ENCODE measurements at regions not wholly inside any gene's neighbourhood (a gene's known extent, or its start where the extent isn't known, plus 50 kb on each side); places are given as distances from the start of the nearest gene placed in this dataset.

- Histone ChIP-seq H3K27me3 (ENCODE audit: insufficient read depth, low read length, poor library complexity, severe bottlenecking) (no peaks in the 10 kb centered on the region), H3K4me2 (ENCODE audit: low read depth, low read length, poor library complexity, severe bottlenecking) (no peak overlapping the region), H3K9me3 (ENCODE audit: insufficient read depth, low read depth, low read length) (no peaks in the 10 kb centered on the region), H3K36me3 (ENCODE audit: insufficient read depth, low read length) (no peaks in the 10 kb centered on the region), H3K9ac (ENCODE audit: low read depth, low read length, poor library complexity, severe bottlenecking) (no peak overlapping the region), H4K20me1 (ENCODE audit: insufficient read depth, low read length, poor library complexity, severe bottlenecking) (no peaks in the 10 kb centered on the region), H3K4me1 (ENCODE audit: insufficient read depth, low read length, poor library complexity, severe bottlenecking) (peaks cover 16% of the 10 kb centered on the region), H3F3A (ENCODE audit: low read depth) (peaks cover 7% of the 10 kb centered on the region; the same call in 1 of the 2 replicates), H2AFZ (ENCODE audit: low read length) (no peak overlapping the region), H3K79me2 (ENCODE audit: insufficient read depth, low read length) (no peaks in the 10 kb centered on the region), H3K4me3 (ENCODE audit: low read length, poor library complexity, severe bottlenecking) (no peak overlapping the region), H3K9me2 (replicated peaks; ENCODE audit: low read depth, low read length) (no peaks in the 10 kb centered on the region)
- TF ChIP-seq, protein P1, sequence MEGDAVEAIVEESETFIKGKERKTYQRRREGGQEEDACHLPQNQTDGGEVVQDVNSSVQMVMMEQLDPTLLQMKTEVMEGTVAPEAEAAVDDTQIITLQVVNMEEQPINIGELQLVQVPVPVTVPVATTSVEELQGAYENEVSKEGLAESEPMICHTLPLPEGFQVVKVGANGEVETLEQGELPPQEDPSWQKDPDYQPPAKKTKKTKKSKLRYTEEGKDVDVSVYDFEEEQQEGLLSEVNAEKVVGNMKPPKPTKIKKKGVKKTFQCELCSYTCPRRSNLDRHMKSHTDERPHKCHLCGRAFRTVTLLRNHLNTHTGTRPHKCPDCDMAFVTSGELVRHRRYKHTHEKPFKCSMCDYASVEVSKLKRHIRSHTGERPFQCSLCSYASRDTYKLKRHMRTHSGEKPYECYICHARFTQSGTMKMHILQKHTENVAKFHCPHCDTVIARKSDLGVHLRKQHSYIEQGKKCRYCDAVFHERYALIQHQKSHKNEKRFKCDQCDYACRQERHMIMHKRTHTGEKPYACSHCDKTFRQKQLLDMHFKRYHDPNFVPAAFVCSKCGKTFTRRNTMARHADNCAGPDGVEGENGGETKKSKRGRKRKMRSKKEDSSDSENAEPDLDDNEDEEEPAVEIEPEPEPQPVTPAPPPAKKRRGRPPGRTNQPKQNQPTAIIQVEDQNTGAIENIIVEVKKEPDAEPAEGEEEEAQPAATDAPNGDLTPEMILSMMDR (conservative IDR thresholded peaks at IDR 0.05; ENCODE audit: low read length): no peak
- no peak for TF ChIP-seq EZH2phosphoT487 (IDR thresholded peaks at IDR 0.05; ENCODE audit: borderline replicate concordance)
Measured at GRCh38 chr2:159880729-159881128, 82.7 kb upstream of the CD302 start.

DNA sequence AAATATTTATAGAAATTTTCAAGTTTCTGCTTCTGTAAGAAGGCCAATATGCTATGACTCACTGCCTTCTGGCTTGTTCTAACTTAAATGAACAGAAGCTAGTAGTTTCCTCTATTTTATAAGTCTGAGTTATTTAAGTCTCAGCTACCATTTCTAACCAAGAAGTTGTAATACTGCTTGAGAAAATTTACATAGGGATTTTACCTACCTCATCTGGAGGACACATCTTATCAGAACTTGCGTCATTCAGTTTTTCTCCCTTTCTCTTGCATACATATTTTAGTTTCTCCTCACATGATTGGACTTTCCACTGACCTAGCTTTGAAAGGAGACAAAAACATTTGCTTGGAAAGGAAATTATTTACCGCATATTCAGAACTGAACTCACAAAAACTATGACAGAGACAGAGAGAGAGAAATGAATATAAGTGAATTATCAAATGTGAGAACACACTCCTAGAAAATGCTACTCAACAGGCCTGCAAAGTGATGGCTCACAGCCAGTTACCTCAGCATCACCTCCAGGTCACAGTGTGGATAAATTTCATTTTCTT is 81.1 kb upstream of the CD302 start:
- Histone ChIP-seq H3K9ac (ENCODE audit: low read depth, low read length, poor library complexity, severe bottlenecking) (no peak overlapping the region), H4K20me1 (ENCODE audit: insufficient read depth, low read length, poor library complexity, severe bottlenecking) (no peaks in the 10 kb centered on the region), H3K4me2 (ENCODE audit: low read depth, low read length, poor library complexity, severe bottlenecking) (no peak overlapping the region), H3K4me1 (ENCODE audit: insufficient read depth, low read length, poor library complexity, severe bottlenecking) (peaks cover 1% of the 10 kb centered on the region), H2AFZ (ENCODE audit: low read length) (no peak overlapping the region), H3K9me2 (replicated peaks; ENCODE audit: low read depth, low read length) (no peaks in the 10 kb centered on the region), H3K79me2 (ENCODE audit: insufficient read depth, low read length) (no peaks in the 10 kb centered on the region), H3K27me3 (ENCODE audit: insufficient read depth, low read length, poor library complexity, severe bottlenecking) (no peaks in the 10 kb centered on the region), H3K9me3 (ENCODE audit: insufficient read depth, low read depth, low read length) (no peaks in the 10 kb centered on the region), H3K36me3 (ENCODE audit: insufficient read depth, low read length) (no peaks in the 10 kb centered on the region), H3F3A (ENCODE audit: low read depth) (no peaks in the 10 kb centered on the region), H3K4me3 (ENCODE audit: low read length, poor library complexity, severe bottlenecking) (no peak overlapping the region)
- TF ChIP-seq, protein P1 (conservative IDR thresholded peaks at IDR 0.05; ENCODE audit: low read length): no peak
- TF ChIP-seq EZH2phosphoT487 (IDR thresholded peaks at IDR 0.05; ENCODE audit: borderline replicate concordance): no peak

GRCh38 chr2:159875083-159875482 is 77.1 kb upstream of the CD302 start:
- Histone ChIP-seq H4K20me1 (ENCODE audit: insufficient read depth, low read length, poor library complexity, severe bottlenecking) (no peaks in the 10 kb centered on the region), H3K27me3 (ENCODE audit: insufficient read depth, low read length, poor library complexity, severe bottlenecking) (no peaks in the 10 kb centered on the region), H3F3A (ENCODE audit: low read depth) (no peaks in the 10 kb centered on the region), H3K4me1 (ENCODE audit: insufficient read depth, low read length, poor library complexity, severe bottlenecking) (no peaks in the 10 kb centered on the region), H3K9me2 (replicated peaks; ENCODE audit: low read depth, low read length) (no peaks in the 10 kb centered on the region), H3K4me2 (ENCODE audit: low read depth, low read length, poor library complexity, severe bottlenecking) (no peak overlapping the region), H3K4me3 (ENCODE audit: low read length, poor library complexity, severe bottlenecking) (no peak overlapping the region), H2AFZ (ENCODE audit: low read length) (no peak overlapping the region), H3K9me3 (ENCODE audit: insufficient read depth, low read depth, low read length) (no peaks in the 10 kb centered on the region), H3K36me3 (ENCODE audit: insufficient read depth, low read length) (peaks cover 4% of the 10 kb centered on the region), H3K9ac (ENCODE audit: low read depth, low read length, poor library complexity, severe bottlenecking) (no peak overlapping the region), H3K79me2 (ENCODE audit: insufficient read depth, low read length) (no peaks in the 10 kb centered on the region)
- TF ChIP-seq, protein P1 (conservative IDR thresholded peaks at IDR 0.05; ENCODE audit: low read length): no peak
- no peak for TF ChIP-seq EZH2phosphoT487 (IDR thresholded peaks at IDR 0.05; ENCODE audit: borderline replicate concordance)

Measured in Loucy (cell line).